NCI-H774 (cell line): ENCODE measurements at regions not wholly inside any gene's neighbourhood (a gene's known extent, or its start where the extent isn't known, plus 50 kb on each side); places are given as distances from the start of the nearest gene placed in this dataset.

Source experiments
- DNase-seq: peaks from one replicate; lab custom pipeline; 2025; lab: John Stamatoyannopoulos, UW

- no peak for DNase-seq
Observed at GRCh38 chr2:16291731-16292550, 351.6 kb downstream of the MYCN start.

DNA sequence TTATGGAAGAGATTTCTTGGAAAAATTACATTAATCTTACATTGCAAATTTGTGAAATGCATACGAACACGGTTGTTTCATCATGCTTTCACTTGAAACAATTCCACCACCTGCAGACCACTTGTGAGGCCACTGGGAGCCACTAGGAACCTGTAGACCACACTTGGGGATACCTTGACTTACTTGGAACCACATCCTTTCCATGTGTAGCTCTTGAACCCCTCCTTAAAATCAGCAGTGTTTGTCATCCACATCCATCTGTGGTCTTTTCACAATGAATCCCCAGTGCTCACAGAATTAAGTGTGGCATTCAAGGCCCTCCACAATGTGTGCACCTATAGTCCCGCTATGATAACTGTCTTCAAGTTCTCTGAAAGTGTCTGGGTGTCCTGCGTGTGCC lies 350.9 kb downstream of the MYCN start:
- no peak for DNase-seq

- DNase-seq, result no peak
Observed at GRCh38 chr2:16290311-16291020, 350.1 kb downstream of the MYCN start.

- no peak for DNase-seq
Observed at GRCh38 chr2:16288371-16289112, 348.2 kb downstream of the MYCN start.

DNA sequence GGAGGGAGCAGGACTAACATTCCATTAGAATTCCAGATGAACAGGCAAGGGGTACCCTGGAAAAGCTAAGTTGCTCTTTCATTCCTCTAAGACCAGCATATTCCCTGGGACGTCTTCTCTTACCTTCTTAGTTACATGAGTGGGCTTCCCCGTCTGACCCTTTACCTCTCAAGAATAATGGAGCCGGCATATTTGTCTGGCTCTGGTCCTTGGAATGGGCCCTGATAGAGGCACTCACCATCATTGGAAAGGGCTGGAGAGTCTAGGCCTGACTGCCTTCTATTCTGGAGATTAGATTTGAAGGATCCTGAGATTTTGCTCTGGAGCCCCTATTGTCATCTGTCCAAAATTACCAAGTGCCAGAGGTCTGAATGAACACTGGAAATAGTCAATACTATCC lies 347.5 kb downstream of the MYCN start:
- no peak for DNase-seq

DNA sequence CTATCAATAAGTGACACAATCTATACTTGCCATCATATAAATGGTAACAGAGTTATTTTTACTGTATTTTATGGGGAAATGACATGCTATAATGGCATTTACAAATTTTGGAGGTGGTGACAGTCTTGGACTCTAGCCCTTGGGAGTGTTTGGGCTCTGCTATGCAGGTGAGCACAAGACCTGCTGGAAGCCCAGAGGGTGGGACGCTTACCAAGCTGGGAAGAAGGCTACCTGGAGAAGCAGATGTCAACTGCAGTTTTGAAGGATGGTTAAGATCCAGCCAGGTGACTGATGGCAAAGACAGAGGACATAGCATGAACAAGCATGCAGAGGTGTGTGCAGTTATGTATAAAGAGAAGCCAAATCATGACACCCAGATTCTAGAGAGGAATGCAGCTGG lies 346.9 kb downstream of the MYCN start:
- DNase-seq, result no peak

DNA sequence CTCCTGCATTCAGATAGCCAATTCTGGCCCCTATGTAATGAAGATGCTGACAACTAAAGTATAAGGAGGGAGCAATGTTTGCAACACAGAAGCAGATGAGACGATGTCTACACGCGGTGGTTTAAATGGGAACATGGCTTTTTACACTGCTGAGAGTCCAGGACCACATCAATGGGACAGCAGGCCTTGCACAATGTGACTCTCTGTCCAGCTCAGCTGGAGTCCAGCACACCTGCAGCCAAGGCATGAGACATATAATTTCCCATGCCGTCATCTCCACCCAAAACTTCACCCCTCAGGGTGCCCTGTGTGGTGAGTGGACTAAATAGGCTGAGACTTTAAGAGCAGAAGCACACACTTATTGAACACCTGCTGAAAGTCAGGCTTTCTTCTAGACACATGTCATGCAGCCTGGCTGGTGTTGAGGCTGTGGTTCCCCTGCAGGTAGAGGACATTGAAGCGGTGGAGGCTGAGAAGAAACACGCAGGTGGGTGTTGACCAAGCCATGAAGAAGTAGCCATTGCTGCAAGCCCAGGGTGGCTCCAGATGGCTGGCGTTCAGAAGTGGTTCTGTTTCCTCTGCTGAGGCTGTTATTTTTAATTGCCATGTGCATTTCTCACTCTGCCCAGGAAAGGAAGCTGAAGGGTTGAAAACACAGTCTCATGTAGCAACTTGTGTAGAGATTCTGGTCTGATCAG lies 345.6 kb downstream of the MYCN start:
- no peak for DNase-seq

GRCh38 chr2:16284941-16285625 lies 344.7 kb downstream of the MYCN start:
- no peak for DNase-seq

- no peak for DNase-seq
Observed at GRCh38 chr2:16283071-16283850, 342.9 kb downstream of the MYCN start.

DNA sequence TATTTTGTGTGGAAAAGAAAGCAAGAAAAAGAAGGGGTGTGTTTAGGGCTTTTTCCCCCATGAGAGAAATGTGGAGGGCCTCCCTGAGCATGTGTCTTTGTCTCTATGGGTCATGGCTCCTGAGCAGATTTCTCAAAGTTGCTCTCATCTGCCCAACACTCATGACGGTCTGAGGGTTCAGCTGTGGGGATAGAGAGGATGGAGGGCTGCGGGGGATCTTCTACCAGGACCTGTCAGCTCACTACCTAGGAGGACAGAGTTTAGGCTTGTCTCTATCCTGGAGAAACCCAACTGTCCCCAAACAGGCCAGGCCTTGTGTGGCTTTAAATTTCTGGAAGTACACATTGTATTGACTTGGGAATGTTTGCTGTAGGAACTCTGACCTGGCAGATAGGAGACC lies 342.2 kb downstream of the MYCN start:
- no peak for DNase-seq

- DNase-seq, result no peak
Observed at GRCh38 chr2:16281451-16282335, 341.3 kb downstream of the MYCN start.

GRCh38 chr2:16280081-16280480 lies 339.7 kb downstream of the MYCN start:
- no peak for DNase-seq

DNA sequence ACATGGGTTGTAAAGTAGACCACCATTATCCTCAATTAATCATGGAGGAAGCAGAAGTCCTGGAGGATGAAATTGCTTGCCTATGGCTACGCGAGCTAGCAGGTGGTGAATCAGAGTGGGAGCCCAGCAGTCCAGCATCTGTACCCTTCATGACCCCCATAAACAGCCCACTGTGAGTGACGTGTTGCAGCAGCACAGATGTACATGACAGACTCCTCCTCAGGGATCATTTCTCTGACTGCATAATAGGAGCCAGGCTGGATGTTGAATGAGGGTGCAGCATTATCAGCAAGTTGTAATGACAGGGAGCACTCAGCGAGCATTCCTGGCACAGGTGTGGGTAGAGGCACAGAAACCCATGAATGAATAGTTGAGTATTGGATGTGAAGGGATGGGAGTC lies 339.3 kb downstream of the MYCN start:
- no peak for DNase-seq

DNA sequence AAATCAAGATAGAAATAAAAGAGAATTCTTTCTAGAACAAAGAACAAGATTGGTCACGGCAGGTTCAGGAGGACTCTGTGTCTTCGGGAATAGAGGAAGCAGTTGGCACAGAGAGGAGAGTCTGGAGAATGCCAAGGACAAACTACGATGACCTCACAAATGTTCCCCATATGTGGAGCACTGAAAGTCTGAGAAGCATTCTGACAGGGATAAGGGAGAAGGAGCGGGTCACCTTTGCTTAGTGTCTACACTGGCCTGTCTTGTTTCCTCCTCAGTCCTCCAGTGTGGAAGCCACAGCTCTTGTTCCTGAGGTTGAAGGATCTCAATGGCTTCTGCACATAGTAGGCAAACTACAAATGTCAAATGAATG lies 338.8 kb downstream of the MYCN start:
- DNase-seq, result no peak

- no peak for DNase-seq
Observed at GRCh38 chr2:16278421-16279200, 338.3 kb downstream of the MYCN start.

DNA sequence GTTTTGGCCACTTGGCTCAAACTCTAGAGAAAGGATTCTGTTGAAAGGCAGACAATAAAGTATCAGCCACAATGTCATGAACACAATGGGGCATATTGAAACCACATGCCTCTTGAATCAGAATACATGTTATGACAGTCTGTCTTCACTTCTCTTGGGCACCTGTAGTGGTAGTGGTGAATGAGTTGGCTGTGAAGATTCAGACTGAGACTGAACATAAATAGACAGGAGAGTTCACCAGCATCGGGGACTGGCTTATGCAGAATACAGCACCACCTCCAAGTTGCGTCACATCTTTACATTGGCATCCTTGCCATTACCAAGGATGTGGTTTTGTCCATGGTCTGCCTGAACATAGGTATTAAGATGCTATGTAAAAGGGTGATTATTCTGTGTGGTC lies 336.8 kb downstream of the MYCN start:
- no peak for DNase-seq

GRCh38 chr2:16275661-16276060 lies 335.3 kb downstream of the MYCN start:
- no peak for DNase-seq

- no peak for DNase-seq
Observed at GRCh38 chr2:16275131-16275530, 334.8 kb downstream of the MYCN start.

- DNase-seq, result no peak
Observed at GRCh38 chr2:16273111-16273510, 332.8 kb downstream of the MYCN start.
